ENCODE measurements at regions not wholly inside any gene's neighbourhood (a gene's known extent, or its start where the extent isn't known, plus 50 kb on each side); places are given as distances from the start of the nearest gene placed in this dataset.
"Not testable (repeated sequence)": the region's sequence is repeated elsewhere in the genome, so short reads cannot be mapped to it uniquely, and the experiment has no call there.

DNA sequence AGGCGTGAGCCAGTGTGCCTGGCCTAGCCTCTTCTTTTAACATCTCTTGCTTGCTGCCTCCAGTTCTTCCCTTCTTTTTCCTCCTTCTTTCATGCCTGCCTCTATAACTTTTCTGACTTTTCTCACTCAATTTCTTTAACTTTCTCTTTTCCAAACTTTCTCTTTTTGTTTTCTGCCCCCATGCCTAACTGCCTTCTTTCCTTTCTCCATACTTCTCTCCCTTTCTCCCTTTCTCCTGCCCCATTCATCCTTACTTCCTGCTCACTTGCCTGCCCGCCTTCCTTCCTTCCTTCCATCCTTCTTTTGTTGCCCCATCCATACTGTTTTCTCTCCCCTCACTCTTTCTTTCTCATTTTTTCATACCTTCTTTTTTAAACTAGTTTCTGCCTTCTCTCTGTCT lies 105.2 kb downstream of the RBMX2 start:
- H3K4me3 ChIP-seq (replicated peaks in 1 of 3; ENCODE audit: insufficient read depth in 1 of 3, low read depth in 1 of 3, low read length in 3 of 3) = no peak overlapping the region

DNA sequence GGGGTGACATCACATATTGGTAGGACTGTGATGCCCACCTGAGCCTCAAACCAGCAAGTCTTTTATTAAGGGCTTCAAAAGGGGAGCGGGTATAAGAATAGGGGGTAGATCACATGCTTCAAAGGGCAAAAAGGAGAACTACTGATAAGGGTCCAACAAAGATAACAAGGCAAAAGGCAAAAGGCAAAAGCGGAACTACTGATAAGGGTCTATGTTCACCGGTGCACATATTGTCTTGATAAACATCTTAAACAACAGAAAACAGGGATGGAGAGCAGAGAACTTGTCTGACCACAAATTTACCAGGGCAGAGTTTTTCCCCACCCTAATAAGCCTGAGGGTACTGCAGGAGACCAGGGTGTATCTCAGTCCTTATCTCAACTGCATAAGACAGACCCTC lies 110.7 kb downstream of the RBMX2 start:
- intact Hi-C loops (cut with micrococcal nuclease); H3K27me3 ChIP-seq (ENCODE audit: control insufficient read depth in 2 of 2, insufficient read depth in 2 of 2, low read length in 2 of 2); dilution Hi-C loops (cut with MboI; ENCODE audit: extremely low pct_ligation_motif_present, low sequenced_read_pairs); H2AFZ ChIP-seq (ENCODE audit: low read depth, low read length); DNase-seq (ENCODE audit: low read depth, low spot score); H4K20me1 ChIP-seq (replicated peaks; ENCODE audit: control insufficient read depth, extremely low read depth, insufficient read depth, low read length); H3K9me3 ChIP-seq (replicated peaks; ENCODE audit: control insufficient read depth, insufficient read depth, low read length); H3K4me3 ChIP-seq (replicated peaks in 1 of 3; ENCODE audit: insufficient read depth in 1 of 3, low read depth in 1 of 3, low read length in 3 of 3); H3K4me1 ChIP-seq (ENCODE audit: control insufficient read depth, extremely low read depth, insufficient read depth, low read length); H3K9ac ChIP-seq (replicated peaks; ENCODE audit: extremely low read depth, insufficient read depth, low read length); H3K9me1 ChIP-seq (replicated peaks; ENCODE audit: control insufficient read depth, extremely low read depth, insufficient read depth, low read length); POLR2A ChIA-PET; H3K27ac ChIP-seq (ENCODE audit: insufficient read depth, low read depth, low read length); CTCF ChIA-PET; H3K4me2 ChIP-seq (ENCODE audit: insufficient read depth, low read length); FAIRE-seq; H3K79me2 ChIP-seq (ENCODE audit: control insufficient read depth, insufficient read depth, low read length); BruUV-seq (replicated peaks); H3K36me3 ChIP-seq (ENCODE audit: control insufficient read depth in 2 of 2, extremely low read depth in 1 of 2, insufficient read depth in 2 of 2, low read length in 2 of 2): not testable (repeated sequence)

More for the DNA sequence above, 105.2 kb downstream of the RBMX2 start:
- H3K9ac ChIP-seq (replicated peaks; ENCODE audit: extremely low read depth, insufficient read depth, low read length) = no peak overlapping the region
- no peaks in the 10 kb centered on the region for H3K9me3 ChIP-seq (replicated peaks; ENCODE audit: control insufficient read depth, insufficient read depth, low read length)
- H3K27ac ChIP-seq (ENCODE audit: insufficient read depth, low read depth, low read length) = no peak overlapping the region
- H3K36me3 ChIP-seq (ENCODE audit: control insufficient read depth in 2 of 2, extremely low read depth in 1 of 2, insufficient read depth in 2 of 2, low read length in 2 of 2) = no peaks in the 10 kb centered on the region
- POLR2A ChIA-PET = no interaction called here
- CTCF ChIA-PET = no interaction called here
- H3K27me3 ChIP-seq (ENCODE audit: control insufficient read depth in 2 of 2, insufficient read depth in 2 of 2, low read length in 2 of 2) = no peaks in the 10 kb centered on the region
- no peaks in the 10 kb centered on the region for H3K79me2 ChIP-seq (ENCODE audit: control insufficient read depth, insufficient read depth, low read length)
- dilution Hi-C loops (cut with MboI; ENCODE audit: extremely low pct_ligation_motif_present, low sequenced_read_pairs) (no loop called here), intact Hi-C loops (cut with micrococcal nuclease) (no loop called here)
- no TSS peak for BruUV-seq (replicated peaks)
- FAIRE-seq = no peak
- no peaks in the 10 kb centered on the region for H4K20me1 ChIP-seq (replicated peaks; ENCODE audit: control insufficient read depth, extremely low read depth, insufficient read depth, low read length)
- TF ChIP-seq FOS (IDR thresholded peaks at IDR 0.05; ENCODE audit: borderline replicate concordance, insufficient read depth, low read length) (no peak), GATA2 (IDR thresholded peaks at IDR 0.05; ENCODE audit: insufficient read depth, insufficient read length, low read depth, low read length) (no peak), MYC (IDR thresholded peaks at IDR 0.05; ENCODE audit: low read depth, low read length) (no peak), EZH2 (IDR thresholded peaks at IDR 0.05; ENCODE audit: borderline replicate concordance, low read depth, low read length, severe bottlenecking) (no peak), POLR2AphosphoS5 (IDR thresholded peaks at IDR 0.05; ENCODE audit: insufficient read depth, low read depth, low read length) (no peak), POLR2A (IDR thresholded peaks at IDR 0.05; ENCODE audit: low read depth, low read length) (no peak), JUN (IDR thresholded peaks at IDR 0.05; ENCODE audit: borderline replicate concordance, insufficient read depth, insufficient read length, low read depth) (no peak)
- TF ChIP-seq, protein P1, sequence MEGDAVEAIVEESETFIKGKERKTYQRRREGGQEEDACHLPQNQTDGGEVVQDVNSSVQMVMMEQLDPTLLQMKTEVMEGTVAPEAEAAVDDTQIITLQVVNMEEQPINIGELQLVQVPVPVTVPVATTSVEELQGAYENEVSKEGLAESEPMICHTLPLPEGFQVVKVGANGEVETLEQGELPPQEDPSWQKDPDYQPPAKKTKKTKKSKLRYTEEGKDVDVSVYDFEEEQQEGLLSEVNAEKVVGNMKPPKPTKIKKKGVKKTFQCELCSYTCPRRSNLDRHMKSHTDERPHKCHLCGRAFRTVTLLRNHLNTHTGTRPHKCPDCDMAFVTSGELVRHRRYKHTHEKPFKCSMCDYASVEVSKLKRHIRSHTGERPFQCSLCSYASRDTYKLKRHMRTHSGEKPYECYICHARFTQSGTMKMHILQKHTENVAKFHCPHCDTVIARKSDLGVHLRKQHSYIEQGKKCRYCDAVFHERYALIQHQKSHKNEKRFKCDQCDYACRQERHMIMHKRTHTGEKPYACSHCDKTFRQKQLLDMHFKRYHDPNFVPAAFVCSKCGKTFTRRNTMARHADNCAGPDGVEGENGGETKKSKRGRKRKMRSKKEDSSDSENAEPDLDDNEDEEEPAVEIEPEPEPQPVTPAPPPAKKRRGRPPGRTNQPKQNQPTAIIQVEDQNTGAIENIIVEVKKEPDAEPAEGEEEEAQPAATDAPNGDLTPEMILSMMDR (IDR thresholded peaks at IDR 0.05; ENCODE audit: extremely low read depth in 1 of 2, insufficient read depth in 1 of 2, low read depth in 1 of 2, low read length in 2 of 2) = no peak
- TF ChIP-seq, protein P2, sequence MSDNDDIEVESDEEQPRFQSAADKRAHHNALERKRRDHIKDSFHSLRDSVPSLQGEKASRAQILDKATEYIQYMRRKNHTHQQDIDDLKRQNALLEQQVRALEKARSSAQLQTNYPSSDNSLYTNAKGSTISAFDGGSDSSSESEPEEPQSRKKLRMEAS (IDR thresholded peaks at IDR 0.05; ENCODE audit: insufficient read depth, insufficient read length) = no peak
- H3K4me1 ChIP-seq (ENCODE audit: control insufficient read depth, extremely low read depth, insufficient read depth, low read length) = no peaks in the 10 kb centered on the region
- H3K9me1 ChIP-seq (replicated peaks; ENCODE audit: control insufficient read depth, extremely low read depth, insufficient read depth, low read length) = no peaks in the 10 kb centered on the region
- H2AFZ ChIP-seq (ENCODE audit: low read depth, low read length) = no peak overlapping the region
- H3K4me2 ChIP-seq (ENCODE audit: insufficient read depth, low read length) = no peak overlapping the region
- no peak for DNase-seq (ENCODE audit: low read depth, low spot score)
